GM13977 (cell line): ENCODE measurements at regions not wholly inside any gene's neighbourhood (a gene's known extent, or its start where the extent isn't known, plus 50 kb on each side); places are given as distances from the start of the nearest gene placed in this dataset.

Experiments used
- DNase-seq: peaks from one replicate; pipeline ENCODE4 v3.0.0; 2012; ENCODE audit warnings: low spot score
- in situ Hi-C: fragments of 300-500 bp; cut with MboI; formaldehyde crosslinking; loops from one replicate; pipeline ENCODE4 v1.12.0; 2022; ENCODE audit warnings: low sequenced_read_pairs, low pct_unique_long_range_greater_than_20kb, mixed read lengths, inconsistent platforms; ENCODE audit not compliant: unreplicated experiment
- TF ChIP-seq, protein P1 (sequence below): IDR thresholded peaks from 2 replicates; pipeline ENCODE4 v1.5.1; 2012; ENCODE audit warnings: mild to moderate bottlenecking, control low read depth; ENCODE audit not compliant: insufficient read depth; ENCODE audit errors: extremely low read depth, missing control alignments

DNA sequence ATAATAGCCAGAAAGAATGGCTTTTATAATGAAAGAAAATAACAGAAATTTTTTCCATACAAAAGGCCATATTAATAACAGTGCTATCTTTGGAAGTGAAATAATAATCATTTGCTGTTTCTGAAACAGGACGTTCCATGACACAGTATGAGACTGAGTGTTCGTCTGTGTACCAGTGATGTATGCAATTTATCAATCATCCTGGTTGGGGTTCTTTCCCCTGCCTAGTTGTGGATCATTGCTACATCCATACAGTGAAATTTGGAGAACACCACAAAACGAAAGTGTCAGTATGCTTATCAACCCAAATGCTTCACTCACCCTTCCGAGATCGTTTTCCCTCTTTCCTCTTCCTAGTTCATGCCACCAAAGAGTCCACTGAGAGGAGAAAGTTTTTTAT is 151.4 kb upstream of the PRDM1 start:
- TF ChIP-seq, protein P1, sequence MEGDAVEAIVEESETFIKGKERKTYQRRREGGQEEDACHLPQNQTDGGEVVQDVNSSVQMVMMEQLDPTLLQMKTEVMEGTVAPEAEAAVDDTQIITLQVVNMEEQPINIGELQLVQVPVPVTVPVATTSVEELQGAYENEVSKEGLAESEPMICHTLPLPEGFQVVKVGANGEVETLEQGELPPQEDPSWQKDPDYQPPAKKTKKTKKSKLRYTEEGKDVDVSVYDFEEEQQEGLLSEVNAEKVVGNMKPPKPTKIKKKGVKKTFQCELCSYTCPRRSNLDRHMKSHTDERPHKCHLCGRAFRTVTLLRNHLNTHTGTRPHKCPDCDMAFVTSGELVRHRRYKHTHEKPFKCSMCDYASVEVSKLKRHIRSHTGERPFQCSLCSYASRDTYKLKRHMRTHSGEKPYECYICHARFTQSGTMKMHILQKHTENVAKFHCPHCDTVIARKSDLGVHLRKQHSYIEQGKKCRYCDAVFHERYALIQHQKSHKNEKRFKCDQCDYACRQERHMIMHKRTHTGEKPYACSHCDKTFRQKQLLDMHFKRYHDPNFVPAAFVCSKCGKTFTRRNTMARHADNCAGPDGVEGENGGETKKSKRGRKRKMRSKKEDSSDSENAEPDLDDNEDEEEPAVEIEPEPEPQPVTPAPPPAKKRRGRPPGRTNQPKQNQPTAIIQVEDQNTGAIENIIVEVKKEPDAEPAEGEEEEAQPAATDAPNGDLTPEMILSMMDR, result no peak
- DNase-seq, result no peak
- in situ Hi-C loops, result no loop called here

DNA sequence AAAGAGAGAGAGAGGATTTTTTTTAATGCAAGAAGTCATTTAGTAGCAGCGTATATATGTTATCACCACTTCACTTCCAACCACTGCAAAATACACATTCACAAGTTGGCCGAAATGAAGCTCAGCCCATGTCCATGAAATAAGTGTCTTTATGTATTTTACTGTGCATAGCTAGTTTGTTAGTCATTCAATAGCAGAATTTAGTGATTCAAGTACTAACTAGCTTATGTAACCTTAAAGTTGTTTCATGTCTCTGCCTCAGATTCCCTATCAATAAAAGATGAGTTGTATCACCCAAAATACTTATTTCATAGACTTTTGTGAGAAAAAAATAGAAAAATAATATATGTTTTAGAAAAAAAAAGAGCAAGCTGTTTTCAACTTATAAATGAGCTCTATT is 153.7 kb upstream of the PRDM1 start:
- no peak for DNase-seq
- TF ChIP-seq, protein P1, result no peak
- in situ Hi-C loops, result no loop called here

DNA sequence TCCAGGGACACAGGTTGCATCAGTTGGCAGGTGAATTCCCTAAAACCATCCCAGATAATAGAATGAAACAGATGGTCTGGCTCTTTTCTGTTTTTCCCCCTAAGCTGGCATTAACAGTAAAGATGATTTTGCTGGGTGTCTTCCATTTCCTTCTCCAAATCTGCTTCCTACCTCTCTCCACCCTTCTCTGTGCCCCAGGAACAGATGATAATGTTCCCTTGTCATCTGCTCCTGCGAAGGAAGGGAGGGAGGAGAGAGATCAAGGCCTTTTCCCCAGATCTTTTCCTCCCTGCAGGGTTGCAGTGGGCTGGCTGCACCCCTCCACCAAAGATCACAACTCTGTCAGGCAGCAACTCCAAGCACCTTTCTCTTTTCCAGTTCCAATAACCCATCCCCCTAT is 156.5 kb upstream of the PRDM1 start:
- DNase-seq, result no peak
- TF ChIP-seq, protein P1, result no peak
- in situ Hi-C loops, result no loop called here

DNA sequence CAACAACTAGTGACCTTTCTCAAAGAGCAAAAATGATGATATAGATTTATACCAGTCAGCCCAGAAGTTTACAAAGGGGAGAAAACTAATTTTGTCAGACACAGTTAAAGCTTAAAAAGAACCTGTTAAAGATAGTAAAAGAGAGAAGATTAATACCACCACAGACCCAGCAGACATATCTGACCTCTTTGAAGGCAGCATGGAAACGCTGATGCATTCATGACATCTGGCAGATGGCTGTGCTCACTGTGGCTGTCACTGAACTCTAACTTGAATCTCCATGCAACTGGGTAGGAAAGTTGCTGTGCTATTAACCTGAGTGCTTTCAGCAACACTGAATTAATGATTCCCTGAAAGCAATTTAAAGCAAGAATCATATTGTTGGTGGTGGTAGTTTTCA is 159.8 kb upstream of the PRDM1 start:
- in situ Hi-C loops, result no loop called here
- DNase-seq, result no peak
- TF ChIP-seq, protein P1, result no peak

DNA sequence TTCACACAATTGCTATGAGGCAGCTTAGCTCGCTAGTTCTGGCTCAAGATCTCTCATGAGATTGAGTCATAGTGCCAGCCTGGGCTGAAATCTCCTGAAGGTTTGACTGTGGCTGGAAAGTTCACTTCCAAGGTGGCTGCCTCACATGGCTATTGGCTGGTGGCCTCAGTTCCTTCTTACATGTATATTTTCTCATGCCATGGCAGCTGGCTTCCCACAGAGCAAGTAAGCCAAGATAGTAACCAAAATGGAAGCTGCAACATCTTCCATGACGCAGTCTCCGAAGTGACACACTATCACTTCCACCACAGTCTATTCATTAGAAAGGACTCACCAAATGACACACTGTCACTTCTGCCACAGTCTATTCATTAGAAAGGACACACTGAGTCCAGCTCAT is 160.4 kb upstream of the PRDM1 start:
- no peak for DNase-seq
- TF ChIP-seq, protein P1, result no peak
- in situ Hi-C loops, result no loop called here

DNA sequence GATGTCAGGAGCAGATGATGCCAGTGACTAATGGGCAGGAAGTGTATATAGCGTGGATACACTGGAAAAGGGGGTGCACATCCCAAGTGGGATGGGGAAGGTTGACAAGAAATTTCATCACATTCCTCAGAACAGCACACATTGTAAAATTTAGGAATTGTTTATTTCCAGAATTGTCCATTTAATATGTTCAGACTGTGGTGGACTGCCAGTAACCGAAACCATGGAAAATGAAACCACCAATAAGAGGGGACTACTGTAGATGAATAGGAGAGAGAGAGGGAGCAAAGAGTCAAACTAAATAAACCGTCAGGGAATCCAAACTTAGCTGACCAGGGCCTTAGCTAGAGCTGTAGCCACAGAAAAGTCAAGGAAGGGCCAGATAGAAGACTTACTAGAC is 164.4 kb upstream of the PRDM1 start:
- DNase-seq, result no peak
- TF ChIP-seq, protein P1, result no peak
- in situ Hi-C loops, result no loop called here

DNA sequence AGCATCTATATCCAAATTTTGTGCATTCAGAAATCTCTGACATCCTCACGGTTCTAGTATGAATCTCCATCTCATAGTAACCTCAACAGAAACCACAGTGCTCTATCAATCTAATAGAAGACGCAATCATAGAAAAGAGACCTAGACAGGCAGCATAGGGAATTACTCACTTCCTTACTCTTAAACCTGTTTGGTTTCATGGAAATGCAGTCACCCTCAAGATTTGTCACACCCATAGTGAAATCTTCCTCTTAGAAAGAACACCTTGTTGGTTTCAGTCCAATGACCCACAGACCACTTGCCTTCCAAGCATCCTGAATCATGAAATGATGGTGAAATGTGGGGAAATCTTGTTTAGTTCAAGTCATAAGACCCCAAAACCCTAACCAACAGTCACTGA is 166.1 kb upstream of the PRDM1 start:
- DNase-seq, result no peak
- TF ChIP-seq, protein P1, result no peak
- in situ Hi-C loops, result no loop called here
